ENCODE measurements at regions not wholly inside any gene's neighbourhood (a gene's known extent, or its start where the extent isn't known, plus 50 kb on each side); places are given as distances from the start of the nearest gene placed in this dataset.

GRCh38 chr7:51455948-51456347 is 139.3 kb upstream of the COBL start:
- H3K9me3 ChIP-seq (ENCODE audit: insufficient read depth, low read length) = no peaks in the 10 kb centered on the region

GRCh38 chr7:51455513-51455912 is 138.9 kb upstream of the COBL start:
- H3K9me3 ChIP-seq (ENCODE audit: insufficient read depth, low read length) = no peaks in the 10 kb centered on the region
- H3K27ac ChIP-seq (ENCODE audit: low read depth, low read length) = no peak overlapping the region
- TF ChIP-seq EZH2phosphoT487 (conservative IDR thresholded peaks at IDR 0.05; ENCODE audit: low read length) (no peak), CTCF (IDR thresholded peaks at IDR 0.05; ENCODE audit: insufficient read depth, low read length, poor library complexity, severe bottlenecking) (no peak)
- H3K79me2 ChIP-seq (ENCODE audit: insufficient read depth, low read length) = no peaks in the 10 kb centered on the region
- H4K20me1 ChIP-seq (ENCODE audit: low read depth, low read length) = no peaks in the 10 kb centered on the region
- H3K27me3 ChIP-seq (ENCODE audit: low read length) = no peaks in the 10 kb centered on the region
- no peaks in the 10 kb centered on the region for H3K36me3 ChIP-seq (ENCODE audit: low read length)
- no peaks in the 10 kb centered on the region for H3F3A ChIP-seq (ENCODE audit: insufficient read depth)
- no peaks in the 10 kb centered on the region for H3K9me2 ChIP-seq (replicated peaks; ENCODE audit: insufficient read depth, low read length)
- no peak overlapping the region for H2AFZ ChIP-seq (ENCODE audit: low read depth, low read length, severe bottlenecking)
- no peak overlapping the region for H3K9ac ChIP-seq (ENCODE audit: low read length)
- no peak overlapping the region for H3K4me3 ChIP-seq (ENCODE audit: insufficient read depth, low read length, poor library complexity, severe bottlenecking)
- no peak overlapping the region for H3K4me2 ChIP-seq (ENCODE audit: low read depth, low read length, poor library complexity, severe bottlenecking)

More at GRCh38 chr7:51455948-51456347, 139.3 kb upstream of the COBL start:
- TF ChIP-seq CTCF (IDR thresholded peaks at IDR 0.05; ENCODE audit: insufficient read depth, low read length, poor library complexity, severe bottlenecking) (no peak), EZH2phosphoT487 (conservative IDR thresholded peaks at IDR 0.05; ENCODE audit: low read length) (no peak)
- Histone ChIP-seq H3K4me2 (ENCODE audit: low read depth, low read length, poor library complexity, severe bottlenecking) (no peak overlapping the region), H3K9ac (ENCODE audit: low read length) (no peak overlapping the region), H2AFZ (ENCODE audit: low read depth, low read length, severe bottlenecking) (no peak overlapping the region), H4K20me1 (ENCODE audit: low read depth, low read length) (no peaks in the 10 kb centered on the region), H3F3A (ENCODE audit: insufficient read depth) (no peaks in the 10 kb centered on the region), H3K27ac (ENCODE audit: low read depth, low read length) (no peak overlapping the region), H3K27me3 (ENCODE audit: low read length) (no peaks in the 10 kb centered on the region), H3K79me2 (ENCODE audit: insufficient read depth, low read length) (no peaks in the 10 kb centered on the region), H3K9me2 (replicated peaks; ENCODE audit: insufficient read depth, low read length) (no peaks in the 10 kb centered on the region), H3K4me3 (ENCODE audit: insufficient read depth, low read length, poor library complexity, severe bottlenecking) (no peak overlapping the region), H3K36me3 (ENCODE audit: low read length) (no peaks in the 10 kb centered on the region)

- Histone ChIP-seq H3K36me3 (ENCODE audit: low read length) (no peaks in the 10 kb centered on the region), H3K9me3 (ENCODE audit: insufficient read depth, low read length) (no peaks in the 10 kb centered on the region), H4K20me1 (ENCODE audit: low read depth, low read length) (no peaks in the 10 kb centered on the region)
These were observed 138.5 kb upstream of the COBL start for GRCh38 chr7:51455086-51455485.

More at GRCh38 chr7:51455086-51455485, 138.5 kb upstream of the COBL start:
- TF ChIP-seq EZH2phosphoT487 (conservative IDR thresholded peaks at IDR 0.05; ENCODE audit: low read length) = no peak
- no peak for TF ChIP-seq CTCF (IDR thresholded peaks at IDR 0.05; ENCODE audit: insufficient read depth, low read length, poor library complexity, severe bottlenecking)
- Histone ChIP-seq H3K4me2 (ENCODE audit: low read depth, low read length, poor library complexity, severe bottlenecking) (no peak overlapping the region), H3K79me2 (ENCODE audit: insufficient read depth, low read length) (no peaks in the 10 kb centered on the region), H3K9ac (ENCODE audit: low read length) (no peak overlapping the region), H3K27me3 (ENCODE audit: low read length) (no peaks in the 10 kb centered on the region), H3K9me2 (replicated peaks; ENCODE audit: insufficient read depth, low read length) (no peaks in the 10 kb centered on the region), H3K4me3 (ENCODE audit: insufficient read depth, low read length, poor library complexity, severe bottlenecking) (no peak overlapping the region), H2AFZ (ENCODE audit: low read depth, low read length, severe bottlenecking) (no peak overlapping the region), H3F3A (ENCODE audit: insufficient read depth) (no peaks in the 10 kb centered on the region), H3K27ac (ENCODE audit: low read depth, low read length) (no peak overlapping the region)
